Neural progenitor cell (in vitro differentiated cells): ENCODE measurements at regions not wholly inside any gene's neighbourhood (a gene's known extent, or its start where the extent isn't known, plus 50 kb on each side); places are given as distances from the start of the nearest gene placed in this dataset.

Source experiments
- DNase-seq: peaks from one replicate; pipeline ENCODE4 v3.0.0-alpha.2; 2016; ENCODE audit warnings: low spot score
- H2AFZ ChIP-seq: fragments of 200-600 bp; sonication (generic); replicated peaks from 2 replicates; pipeline ENCODE4 v1.6.1; 2016; ENCODE audit warnings: antibody characterized with exemption
- H3F3A ChIP-seq: fragments of 200-600 bp; sonication (generic); 2 replicates; pipeline ENCODE4 v1.6.1; 2016; ENCODE audit warnings: antibody characterized with exemption, low read depth
- H3K27ac ChIP-seq: fragments of 200-600 bp; sonication (generic); 2 replicates; pipeline ENCODE4 v1.5.1; 2016; ENCODE audit warnings: mild to moderate bottlenecking
- H3K27me3 ChIP-seq: fragments of 200-600 bp; sonication (generic); 2 replicates; pipeline ENCODE4 v1.6.1; 2016; ENCODE audit warnings: mild to moderate bottlenecking, moderate library complexity
- H3K36me3 ChIP-seq: fragments of 200-600 bp; sonication (generic); 2 replicates; pipeline ENCODE4 v1.5.1; 2016
- H3K4me1 ChIP-seq: fragments of 200-600 bp; sonication (generic); 2 replicates; pipeline ENCODE4 v1.6.1; 2016; ENCODE audit warnings: mixed run types
- H3K4me2 ChIP-seq: fragments of 200-600 bp; sonication (generic); 2 replicates; pipeline ENCODE4 v1.6.1; 2016
- H3K4me3 ChIP-seq: fragments of 200-600 bp; sonication (generic); 2 replicates; pipeline ENCODE4 v1.5.1; 2016
- H3K79me2 ChIP-seq: fragments of 200-600 bp; sonication (generic); 2 replicates; pipeline ENCODE4 v1.6.1; 2016; ENCODE audit warnings: low read depth
- H3K9ac ChIP-seq: fragments of 200-600 bp; sonication (generic); 2 replicates; pipeline ENCODE4 v1.6.1; 2016
- H3K9me3 ChIP-seq: fragments of 200-600 bp; sonication (generic); 2 replicates; pipeline ENCODE4 v1.5.1; 2016; ENCODE audit warnings: low read depth
- H4K20me1 ChIP-seq: fragments of 200-600 bp; sonication (generic); 2 replicates; pipeline ENCODE4 v1.6.1; 2016; ENCODE audit warnings: low read depth
- H3K27ac Mint-ChIP-seq: 3 replicates; pipeline ENCODE4 v1.8.0; 2021; ENCODE audit warnings: mixed read lengths
- H3K27me3 Mint-ChIP-seq: 2 replicates; pipeline ENCODE4 v1.8.0; 2022; ENCODE audit warnings: low read depth, mild to moderate bottlenecking, inconsistent platforms, moderate library complexity, mixed read lengths; ENCODE audit not compliant: insufficient read depth
- H3K36me3 Mint-ChIP-seq: 3 replicates; pipeline ENCODE4 v1.8.0; 2021; ENCODE audit warnings: mixed read lengths
- H3K4me1 Mint-ChIP-seq: 3 replicates; pipeline ENCODE4 v1.8.0; 2021; ENCODE audit warnings: mixed read lengths
- H3K4me3 Mint-ChIP-seq: 3 replicates; pipeline ENCODE4 v1.8.0; 2021; ENCODE audit warnings: mild to moderate bottlenecking, moderate library complexity, mixed read lengths
- H3K9me3 Mint-ChIP-seq: 3 replicates; pipeline ENCODE4 v1.8.0; 2020; ENCODE audit warnings: mixed read lengths
- CTCF ChIP-seq: fragments of 200-600 bp; sonication (generic); IDR thresholded peaks from 2 replicates; pipeline ENCODE4 v1.5.1; 2017; ENCODE audit warnings: antibody characterized with exemption, mild to moderate bottlenecking
- EZH2 ChIP-seq: fragments of 200-600 bp; sonication (generic); IDR thresholded peaks from 2 replicates; pipeline ENCODE4 v1.6.1; 2017; ENCODE audit warnings: antibody characterized with exemption, mild to moderate bottlenecking, moderate library complexity
- EZH2phosphoT487 ChIP-seq: fragments of 200-600 bp; sonication (generic); IDR thresholded peaks from 2 replicates; pipeline ENCODE4 v1.6.1; 2017; ENCODE audit warnings: antibody characterized with exemption

- Mint-ChIP-seq H3K4me3 (no peak overlapping the region), H3K27ac (no peak overlapping the region)
Measured at GRCh38 chr14:71507681-71508080, 424.5 kb upstream of the RGS6 start.

GRCh38 chr14:71508901-71509300, 423.3 kb upstream of the RGS6 start:
- H3K9me3 ChIP-seq, result no peaks in the 10 kb centered on the region
- no peak for TF ChIP-seq EZH2
- TF ChIP-seq EZH2phosphoT487, result no peak
- no peak for TF ChIP-seq CTCF
- Mint-ChIP-seq H3K27me3 (peaks cover 3% of the 10 kb centered on the region), H3K36me3 (peaks cover 10% of the 10 kb centered on the region), H3K4me1 (peaks cover 3% of the 10 kb centered on the region), H3K9me3 (no peaks in the 10 kb centered on the region), H3K4me3 (no peak overlapping the region), H3K27ac (peak overlapping the region; percentile 1)
- H3K4me2 ChIP-seq, result no peak overlapping the region
- H3K27me3 ChIP-seq, result no peaks in the 10 kb centered on the region
- no peak for DNase-seq
- H3K79me2 ChIP-seq, result peaks cover 18% of the 10 kb centered on the region
- no peaks in the 10 kb centered on the region for H4K20me1 ChIP-seq
- H3K4me3 ChIP-seq, result no peak overlapping the region
- H3F3A ChIP-seq, result no peaks in the 10 kb centered on the region
- H3K27ac ChIP-seq, result no peak overlapping the region
- H2AFZ ChIP-seq, result no peak overlapping the region
- no peak overlapping the region for H3K9ac ChIP-seq
- H3K4me1 ChIP-seq, result peaks cover 8% of the 10 kb centered on the region
- H3K36me3 ChIP-seq, result no peaks in the 10 kb centered on the region

More at GRCh38 chr14:71507681-71508080, 424.5 kb upstream of the RGS6 start:
- H3K27me3 ChIP-seq, result no peaks in the 10 kb centered on the region
- no peak overlapping the region for H2AFZ ChIP-seq
- peaks cover 25% of the 10 kb centered on the region for H3K79me2 ChIP-seq
- peaks cover 3% of the 10 kb centered on the region for H3K4me1 Mint-ChIP-seq
- no peaks in the 10 kb centered on the region for H3K9me3 Mint-ChIP-seq
- no peaks in the 10 kb centered on the region for H3K9me3 ChIP-seq
- no peak for TF ChIP-seq EZH2
- no peak for TF ChIP-seq EZH2phosphoT487
- no peak for TF ChIP-seq CTCF
- H3K4me2 ChIP-seq, result no peak overlapping the region
- no peak overlapping the region for H3K4me3 ChIP-seq
- H3K4me1 ChIP-seq, result peaks cover 8% of the 10 kb centered on the region
- peaks cover 5% of the 10 kb centered on the region for H3K36me3 Mint-ChIP-seq
- H3K27me3 Mint-ChIP-seq, result peaks cover under 1% of the 10 kb centered on the region
- no peak overlapping the region for H3K27ac ChIP-seq
- no peak overlapping the region for H3K9ac ChIP-seq
- no peaks in the 10 kb centered on the region for H4K20me1 ChIP-seq
- H3F3A ChIP-seq, result no peaks in the 10 kb centered on the region
- no peaks in the 10 kb centered on the region for H3K36me3 ChIP-seq
- no peak for DNase-seq

- Histone ChIP-seq H3K4me2 (no peak overlapping the region), H3K27ac (no peak overlapping the region), H3K4me3 (no peak overlapping the region), H4K20me1 (no peaks in the 10 kb centered on the region), H3F3A (no peaks in the 10 kb centered on the region), H3K9ac (no peak overlapping the region), H3K36me3 (no peaks in the 10 kb centered on the region), H3K27me3 (no peaks in the 10 kb centered on the region), H3K9me3 (no peaks in the 10 kb centered on the region), H3K4me1 (peaks cover 8% of the 10 kb centered on the region), H2AFZ (no peak overlapping the region), H3K79me2 (peaks cover 10% of the 10 kb centered on the region)
- H3K9me3 Mint-ChIP-seq, result no peaks in the 10 kb centered on the region
- DNase-seq, result no peak
- H3K4me1 Mint-ChIP-seq, result peaks cover 3% of the 10 kb centered on the region
- H3K4me3 Mint-ChIP-seq, result no peak overlapping the region
- TF ChIP-seq EZH2phosphoT487 (no peak), EZH2 (no peak)
- H3K27me3 Mint-ChIP-seq, result peaks cover 3% of the 10 kb centered on the region
- H3K27ac Mint-ChIP-seq, result no peak overlapping the region
- H3K36me3 Mint-ChIP-seq, result peaks cover 13% of the 10 kb centered on the region
Measured at GRCh38 chr14:71511152-71511551, 421.1 kb upstream of the RGS6 start.

- Histone ChIP-seq H3F3A (no peaks in the 10 kb centered on the region), H3K27me3 (no peaks in the 10 kb centered on the region), H2AFZ (no peak overlapping the region), H3K4me2 (no peak overlapping the region), H3K4me3 (no peak overlapping the region), H3K9ac (no peak overlapping the region), H4K20me1 (no peaks in the 10 kb centered on the region), H3K4me1 (no peaks in the 10 kb centered on the region), H3K9me3 (no peaks in the 10 kb centered on the region), H3K36me3 (no peaks in the 10 kb centered on the region), H3K79me2 (peaks cover 4% of the 10 kb centered on the region), H3K27ac (no peak overlapping the region)
- Mint-ChIP-seq H3K4me3 (no peak overlapping the region), H3K27me3 (peaks cover 3% of the 10 kb centered on the region), H3K36me3 (peaks cover 30% of the 10 kb centered on the region), H3K27ac (no peak overlapping the region), H3K9me3 (peaks cover 4% of the 10 kb centered on the region), H3K4me1 (peaks cover 3% of the 10 kb centered on the region)
- no peak for DNase-seq
- TF ChIP-seq CTCF (no peak), EZH2 (no peak), EZH2phosphoT487 (no peak)
Measured at GRCh38 chr14:71514941-71515919, 417.0 kb upstream of the RGS6 start.
